Suppressor macrophage treated with lipopolysaccharide for 1 hour (primary cell): ENCODE measurements at regions not wholly inside any gene's neighbourhood (a gene's known extent, or its start where the extent isn't known, plus 50 kb on each side); places are given as distances from the start of the nearest gene placed in this dataset.

Experiments
- DNase-seq, 3 donors: peaks; one replicate each; pipeline ENCODE4 v3.0.0-alpha.2; 2020 to 2022

- DNase-seq, result no peak
Observed at GRCh38 chr2:177314722-177315264, 50.3 kb upstream of the NFE2L2 start.

DNA sequence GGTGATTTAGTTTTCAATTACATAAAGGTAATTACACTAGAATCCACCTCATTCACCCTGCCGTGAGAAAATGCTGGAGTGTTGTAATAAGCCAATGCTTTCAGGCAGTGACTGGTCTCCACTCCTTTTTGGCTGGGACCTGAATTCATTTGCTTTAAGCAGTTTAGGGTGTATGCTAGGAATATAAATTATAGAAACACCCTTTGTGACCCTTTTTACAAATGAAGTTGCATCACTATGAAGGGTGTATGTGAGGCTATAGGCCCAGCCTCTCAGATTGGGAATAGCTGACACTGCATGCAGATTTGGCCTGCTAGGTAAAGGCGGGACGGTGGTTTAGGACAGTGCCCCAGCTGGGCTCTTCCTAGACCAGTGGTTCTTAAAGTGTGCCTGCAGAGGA, 50.8 kb upstream of the NFE2L2 start:
- no peak for DNase-seq

- DNase-seq, result no peak
Observed at GRCh38 chr2:177316756-177317155, 52.2 kb upstream of the NFE2L2 start.

DNA sequence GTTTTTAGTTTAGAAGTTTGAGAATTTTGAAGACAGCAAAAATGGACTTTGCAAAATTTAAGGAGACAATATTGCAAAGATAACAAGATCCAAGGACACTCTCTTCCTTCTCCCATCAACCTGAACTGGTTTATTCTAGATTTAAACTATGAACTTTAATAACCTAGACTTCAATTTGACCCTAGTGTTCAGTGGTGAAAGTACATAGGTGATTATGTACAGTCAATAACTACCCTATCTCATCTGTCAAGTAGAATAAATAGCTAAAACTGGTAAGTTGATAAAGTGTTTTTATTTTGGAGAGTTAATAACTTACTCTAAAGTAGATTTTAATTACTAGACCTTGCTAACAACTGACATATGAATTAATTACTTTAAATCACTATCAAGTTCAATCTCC, 52.9 kb upstream of the NFE2L2 start:
- no peak for DNase-seq

- no peak for DNase-seq
Observed at GRCh38 chr2:177317857-177318256, 53.3 kb upstream of the NFE2L2 start.

DNA sequence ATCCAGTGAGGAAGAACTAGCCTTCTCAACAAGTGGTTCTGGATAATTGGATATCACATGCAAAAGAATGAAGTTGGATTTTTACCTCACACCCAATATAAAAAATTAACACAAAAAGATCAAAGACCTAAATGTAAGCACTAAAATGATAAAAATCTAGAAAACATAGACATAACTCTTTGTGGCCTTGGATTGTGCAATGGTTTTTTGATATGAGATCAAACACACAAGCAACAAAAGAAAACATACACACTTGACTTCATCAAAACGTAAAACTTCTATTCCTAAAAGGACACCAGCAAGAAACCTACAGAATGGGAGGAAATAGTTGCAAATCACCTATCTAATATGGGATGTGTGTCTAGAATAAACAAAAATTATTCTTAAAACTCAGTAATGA, 54.1 kb upstream of the NFE2L2 start:
- DNase-seq, result no peak

- DNase-seq, result peak; percentile 46 to 69 (median 68)
Observed at GRCh38 chr2:177320596-177320995, 56.1 kb upstream of the NFE2L2 start.

DNA sequence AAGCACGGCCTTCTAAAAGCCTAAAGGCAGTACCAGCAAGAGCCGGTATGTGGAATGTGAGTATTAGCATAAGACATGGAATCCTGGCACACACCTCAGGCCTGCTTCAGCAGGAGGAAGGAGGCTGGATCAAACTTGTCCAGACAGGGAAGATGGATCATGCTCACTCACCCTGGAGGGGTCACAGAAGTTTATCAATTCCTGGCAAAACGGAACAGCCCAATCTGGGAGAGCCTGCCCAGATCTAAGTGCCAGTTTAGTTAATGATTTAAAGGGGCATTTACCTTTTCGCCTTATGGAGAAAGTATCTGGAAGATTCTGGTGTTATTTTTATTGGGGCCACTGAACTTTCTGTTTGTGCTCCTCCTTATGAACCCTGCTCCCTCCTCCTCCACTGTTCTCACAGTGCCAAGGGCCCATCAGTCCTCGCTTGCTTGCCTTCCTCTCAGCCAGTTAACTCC, 58.3 kb upstream of the NFE2L2 start:
- DNase-seq, result no peak

DNA sequence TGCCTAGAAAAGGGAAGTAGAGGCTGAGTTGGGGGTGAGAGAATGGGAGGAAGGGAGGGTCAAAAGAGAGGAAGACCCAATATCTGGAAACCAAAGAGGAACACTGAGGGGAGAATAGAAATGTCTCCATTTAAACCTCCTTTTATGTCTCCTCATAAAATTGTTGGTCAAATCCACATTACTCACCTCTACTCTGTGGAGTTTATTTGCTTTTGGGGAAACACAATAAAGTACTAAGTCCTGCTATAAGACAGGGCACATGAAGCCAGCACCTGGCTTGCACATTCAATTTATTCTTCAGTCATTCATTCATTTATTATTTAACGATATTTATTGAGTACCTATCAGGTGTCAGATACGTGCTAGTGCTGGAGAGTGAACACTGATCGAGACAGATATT, 60.3 kb upstream of the NFE2L2 start:
- DNase-seq, result peak in 1 of 3 donors; percentile 3

GRCh38 chr2:177325554-177325953, 61.0 kb upstream of the NFE2L2 start:
- DNase-seq, result no peak

GRCh38 chr2:177326005-177326404, 61.5 kb upstream of the NFE2L2 start:
- no peak for DNase-seq

GRCh38 chr2:177326591-177326990, 62.1 kb upstream of the NFE2L2 start:
- DNase-seq, result no peak

DNA sequence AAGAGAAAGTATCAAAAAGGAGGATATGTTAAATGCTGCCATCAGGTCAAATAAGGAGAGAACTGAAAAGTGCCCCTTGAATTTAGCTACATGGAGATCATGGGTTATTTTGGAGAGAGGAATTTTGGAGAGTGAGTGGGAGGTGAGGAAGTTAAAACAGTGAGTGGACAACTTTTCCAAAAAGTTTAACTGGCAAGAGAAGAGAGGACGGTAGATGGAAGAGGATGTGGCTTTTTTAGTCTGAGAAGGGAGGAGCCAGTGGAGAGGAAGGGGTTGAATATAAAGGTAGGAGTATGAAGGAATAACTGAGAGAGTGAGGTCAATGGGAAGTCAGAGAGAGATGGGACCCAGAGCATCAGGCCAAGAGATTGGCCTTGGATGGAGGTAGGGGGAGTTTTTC, 62.5 kb upstream of the NFE2L2 start:
- peak; percentile 17 to 45 (median 40) for DNase-seq

DNA sequence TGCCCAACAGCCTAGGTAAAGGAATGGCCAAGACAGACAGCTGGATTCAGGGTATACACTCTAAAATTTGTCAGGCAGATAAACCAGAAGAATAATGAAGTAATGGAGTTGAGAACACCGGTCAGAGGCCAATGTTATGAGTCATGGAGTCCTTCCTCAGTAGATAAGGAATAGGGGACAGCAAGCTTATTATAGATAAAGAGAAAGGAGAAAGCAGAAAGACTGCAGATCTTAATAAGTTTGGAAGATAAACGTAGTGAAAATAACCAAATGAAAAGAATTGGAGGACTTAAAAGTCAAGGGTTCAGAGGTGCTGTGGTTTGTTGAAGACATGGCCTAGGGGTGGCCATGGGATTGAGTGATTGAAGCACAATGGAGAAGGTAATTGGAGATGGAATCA, 63.5 kb upstream of the NFE2L2 start:
- no peak for DNase-seq

GRCh38 chr2:177329064-177329463, 63.5 kb upstream of the AGPS start:
- DNase-seq, result peak; percentile 39 to 42 (median 39)

GRCh38 chr2:177331466-177331997, 61.0 kb upstream of the AGPS start:
- no peak for DNase-seq

DNA sequence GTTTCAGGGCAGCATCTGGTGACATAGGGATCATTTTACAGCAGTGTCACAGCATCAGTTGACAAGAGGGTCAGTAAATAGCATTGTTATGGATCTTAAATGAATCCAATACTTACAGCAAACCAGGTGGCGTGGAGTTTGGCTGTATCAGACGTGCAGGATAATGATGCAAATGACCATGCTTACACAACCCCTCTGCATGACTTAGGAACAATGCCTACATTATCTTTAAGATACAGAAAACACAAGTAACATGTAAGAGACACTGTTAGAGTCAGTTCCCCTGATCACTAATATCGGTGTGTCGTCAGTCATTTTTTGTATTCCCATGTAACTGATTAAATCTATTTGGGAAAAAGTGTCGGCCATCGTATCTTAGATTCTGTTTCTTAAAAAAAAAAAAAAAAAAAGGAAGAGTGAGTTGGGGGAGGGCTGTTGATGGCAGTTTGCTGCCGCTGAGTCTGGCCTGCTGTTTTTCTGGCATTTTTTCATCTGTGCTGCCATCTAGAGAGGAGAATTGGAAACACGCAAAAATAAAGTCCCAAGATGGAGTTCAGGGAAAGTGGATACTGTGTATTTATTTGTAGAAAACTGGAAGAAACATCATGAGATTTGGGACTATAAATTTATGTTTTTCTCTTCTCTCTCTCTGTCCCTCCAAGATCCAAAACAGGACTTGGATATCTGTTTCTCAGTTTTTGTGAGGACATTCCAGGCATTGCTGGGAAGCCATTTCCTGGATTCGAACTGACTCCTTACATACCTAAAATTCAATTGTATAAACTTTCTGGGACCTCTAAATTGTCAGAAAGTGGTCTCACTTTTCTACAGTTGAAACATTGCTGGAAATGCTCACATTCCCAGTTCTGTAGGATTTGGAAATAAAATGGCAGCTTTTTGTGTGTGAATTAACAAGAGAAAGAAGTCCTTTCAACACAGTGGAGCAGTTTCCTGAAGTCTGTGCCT, 60.3 kb upstream of the AGPS start:
- DNase-seq, result peak; percentile 71 to 85 (median 82)

- DNase-seq, result no peak
Observed at GRCh38 chr2:177332992-177333388, 59.6 kb upstream of the AGPS start.

DNA sequence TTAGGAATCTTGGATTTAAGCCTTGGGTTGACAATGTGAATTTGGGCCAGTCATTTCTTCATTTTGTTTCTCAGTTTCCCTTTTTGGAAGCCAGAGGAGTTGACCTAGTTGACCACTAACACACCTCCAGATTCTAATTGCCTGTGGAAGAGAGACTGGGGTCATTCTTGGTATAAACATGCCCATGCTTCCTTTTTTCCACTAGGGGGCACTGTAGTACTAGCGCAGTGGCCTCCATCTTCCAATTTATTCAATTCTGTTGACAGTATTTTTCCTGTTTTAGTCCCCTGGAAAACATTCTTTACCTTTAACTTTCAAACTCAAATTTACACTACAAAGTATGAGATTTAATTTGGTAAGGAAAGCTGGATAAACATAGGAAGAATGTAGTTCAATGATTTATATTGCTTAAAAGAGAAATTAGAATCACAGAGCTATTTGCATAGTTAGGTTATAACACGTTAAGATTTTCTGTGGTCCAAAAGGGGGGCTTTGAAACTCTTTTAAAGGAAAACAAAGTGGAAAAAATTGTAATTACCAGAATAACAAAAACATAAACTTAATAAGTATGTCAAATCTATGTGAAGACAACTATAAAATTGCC, 57.5 kb upstream of the AGPS start:
- DNase-seq, result peak; percentile 69 to 85 (median 73)

- no peak for DNase-seq
Observed at GRCh38 chr2:177335917-177336450, 56.6 kb upstream of the AGPS start.

- peak in 2 of 3 donors; percentile 39 to 43 for DNase-seq
Observed at GRCh38 chr2:177338177-177338721, 54.3 kb upstream of the AGPS start.

GRCh38 chr2:177340158-177340557, 52.4 kb upstream of the AGPS start:
- DNase-seq, result peak in 2 of 3 donors; percentile 31 to 34

DNA sequence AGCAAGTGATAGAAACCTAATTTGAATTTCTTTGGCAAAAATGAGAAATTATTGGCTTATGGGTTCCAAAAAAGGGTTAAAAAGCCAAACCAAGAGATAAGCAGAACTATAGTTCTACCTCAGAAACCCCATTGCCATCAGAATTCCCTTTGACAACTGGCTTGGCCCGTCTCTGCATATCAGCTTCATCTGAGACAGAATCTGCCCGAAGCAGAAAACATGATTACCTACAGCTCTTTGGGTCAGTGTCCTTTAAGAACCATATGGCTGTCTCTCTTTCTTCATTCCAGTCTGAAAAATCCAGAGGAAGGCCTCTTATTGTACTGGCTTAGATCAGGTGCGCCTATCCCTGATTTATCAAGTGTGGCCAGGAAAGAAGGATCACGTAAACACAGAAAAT, 49.8 kb upstream of the AGPS start:
- DNase-seq, result no peak
